GM12874 (cell line): ENCODE measurements at regions not wholly inside any gene's neighbourhood (a gene's known extent, or its start where the extent isn't known, plus 50 kb on each side); places are given as distances from the start of the nearest gene placed in this dataset.

Experiments used
- TF ChIP-seq, protein P1 (sequence below): IDR thresholded peaks from 2 replicates; pipeline ENCODE4 v1.5.1; 2011; ENCODE audit warnings: low read depth, mild to moderate bottlenecking, control low read depth, low read length, moderate library complexity; ENCODE audit not compliant: insufficient read depth

GRCh38 chr3:10669490-10670048 lies 146.5 kb upstream of the SLC6A11 start:
- TF ChIP-seq, protein P1, sequence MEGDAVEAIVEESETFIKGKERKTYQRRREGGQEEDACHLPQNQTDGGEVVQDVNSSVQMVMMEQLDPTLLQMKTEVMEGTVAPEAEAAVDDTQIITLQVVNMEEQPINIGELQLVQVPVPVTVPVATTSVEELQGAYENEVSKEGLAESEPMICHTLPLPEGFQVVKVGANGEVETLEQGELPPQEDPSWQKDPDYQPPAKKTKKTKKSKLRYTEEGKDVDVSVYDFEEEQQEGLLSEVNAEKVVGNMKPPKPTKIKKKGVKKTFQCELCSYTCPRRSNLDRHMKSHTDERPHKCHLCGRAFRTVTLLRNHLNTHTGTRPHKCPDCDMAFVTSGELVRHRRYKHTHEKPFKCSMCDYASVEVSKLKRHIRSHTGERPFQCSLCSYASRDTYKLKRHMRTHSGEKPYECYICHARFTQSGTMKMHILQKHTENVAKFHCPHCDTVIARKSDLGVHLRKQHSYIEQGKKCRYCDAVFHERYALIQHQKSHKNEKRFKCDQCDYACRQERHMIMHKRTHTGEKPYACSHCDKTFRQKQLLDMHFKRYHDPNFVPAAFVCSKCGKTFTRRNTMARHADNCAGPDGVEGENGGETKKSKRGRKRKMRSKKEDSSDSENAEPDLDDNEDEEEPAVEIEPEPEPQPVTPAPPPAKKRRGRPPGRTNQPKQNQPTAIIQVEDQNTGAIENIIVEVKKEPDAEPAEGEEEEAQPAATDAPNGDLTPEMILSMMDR = no peak

GRCh38 chr3:10672422-10672821 lies 143.6 kb upstream of the SLC6A11 start:
- TF ChIP-seq, protein P1 = no peak

- TF ChIP-seq, protein P1 = no peak
These were observed 141.4 kb upstream of the SLC6A11 start for GRCh38 chr3:10674578-10674977.

- TF ChIP-seq, protein P1 = no peak
These were observed 139.1 kb upstream of the SLC6A11 start for GRCh38 chr3:10676905-10677304.

- TF ChIP-seq, protein P1 = no peak
These were observed 137.1 kb upstream of the SLC6A11 start for GRCh38 chr3:10678796-10679376.

- TF ChIP-seq, protein P1 = no peak
These were observed 135.2 kb upstream of the SLC6A11 start for GRCh38 chr3:10680796-10681195.

- TF ChIP-seq, protein P1 = no peak
These were observed 133.3 kb upstream of the SLC6A11 start for GRCh38 chr3:10682692-10683091.
